Spleen (tissue), 11 donors: ENCODE measurements at regions not wholly inside any gene's neighbourhood (a gene's known extent, or its start where the extent isn't known, plus 50 kb on each side); places are given as distances from the start of the nearest gene placed in this dataset.

Experiments
- DNase-seq: peaks from one replicate; pipeline ENCODE4 v3.0.0-alpha.2; 2020
- H3K27ac ChIP-seq, 8 donors: fragments of 200-600 bp; sonication (generic) in 7 of 8; 1 replicate in 4 of 8; 2 replicates in 4 of 8; pipeline versions ENCODE4 v1.5.0 to v1.8.0; 2016 to 2021; ENCODE audit warnings: inconsistent platforms in 4 of 8, mild to moderate bottlenecking in 4 of 8, moderate library complexity in 1 of 8
- H3K27me3 ChIP-seq, 7 donors: fragments of 200-600 bp; sonication (generic) in 6 of 7; replicated peaks in 1 of 7; 1 replicate in 4 of 7; 2 replicates in 3 of 7; pipeline versions ENCODE4 v1.5.0 to v1.8.0; 2016 to 2021; ENCODE audit warnings: inconsistent platforms in 3 of 7, mild to moderate bottlenecking in 1 of 7
- H3K36me3 ChIP-seq, 6 donors: fragments of 200-600 bp; sonication (generic) in 5 of 6; 1 replicate in 4 of 6; 2 replicates in 2 of 6; pipeline versions ENCODE4 v1.5.0 to v1.8.0; 2016 to 2021; ENCODE audit warnings: inconsistent platforms in 2 of 6
- H3K4me1 ChIP-seq, 6 donors: fragments of 200-600 bp; sonication (generic) in 5 of 6; 1 replicate in 3 of 6; 2 replicates in 3 of 6; pipeline versions ENCODE4 v1.5.0 to v1.8.0; 2016 to 2021; ENCODE audit warnings: inconsistent platforms in 3 of 6
- H3K4me3 ChIP-seq, 8 donors: fragments of 200-600 bp; sonication (generic) in 7 of 8; 1 replicate in 4 of 8; 2 replicates in 4 of 8; pipeline versions ENCODE4 v1.5.0 to v1.8.0; 2016 to 2021; ENCODE audit warnings: inconsistent platforms in 4 of 8, mild to moderate bottlenecking in 4 of 8, moderate library complexity in 2 of 8
- H3K9me3 ChIP-seq, 8 donors: fragments of 200-600 bp; sonication (generic) in 7 of 8; 1 replicate in 4 of 8; 2 replicates in 4 of 8; pipeline versions ENCODE4 v1.5.0 to v1.8.0; 2016 to 2021; ENCODE audit warnings: inconsistent platforms in 4 of 8
- CTCF ChIP-seq, 11 experiments: fragments of 200-600 bp in 7 of 11; fragments of 450-650 bp in 4 of 11; sonication (generic) in 4 of 11; IDR thresholded peaks in 8 of 11; conservative IDR thresholded peaks in 3 of 11; 1 replicate in 7 of 11; 2 replicates in 4 of 11; pipeline versions ENCODE4 v1.4.0 to v1.8.0; 2016 to 2021; ENCODE audit warnings: antibody characterized with exemption in 11 of 11, inconsistent platforms in 4 of 11, mild to moderate bottlenecking in 1 of 11
- POLR2A ChIP-seq, 3 donors: fragments of 450-650 bp; IDR thresholded peaks; one replicate each; pipeline ENCODE4 v1.5.1; 2017; ENCODE audit warnings: antibody characterized with exemption in 3 of 3, mild to moderate bottlenecking in 1 of 3
- POLR2AphosphoS5 ChIP-seq, 3 donors: sonication (generic); formaldehyde crosslinking; IDR thresholded peaks; one replicate each; pipeline ENCODE4 v1.5.1; 2017; ENCODE audit warnings: antibody characterized with exemption in 3 of 3
- WGBS, 5 donors: extraction: QIAGEN DNeasy Blood & Tissue Kit in 3 of 5; methylation state at CpG; one replicate each; pipeline versions ENCODE4 v1.1.5 to v1.1.7; 2013 to 2018; 5-methylcytosine and 5-hydroxymethylcytosine counted together
- intact Hi-C: fragments of 100-400 bp; cut with DNase I; formaldehyde crosslinking; loops from one replicate; pipeline ENCODE4 v1.15.0; 2023; ENCODE audit warnings: low total_unique reads
- donor health status: healthy with polysubstance abuse.
- donor health status: DM: no; HTN: no; CAD: no; lungs with moderate emphysema.
- donor health status: DM: no; HTN: no; CAD: no.
- donor health status: Bipolar disorder and iron deficiency.
- donor health status: healthy.
- donor health status: DM: no; HTN: no; CAD: no.
- donor health status: DM: yes; HTN: yes; CAD: no.

- Histone ChIP-seq H3K9me3 (peaks cover 0 to 5% (median 0%) of the 10 kb centered on the region in 8 donors), H3K27me3 (no peaks in the 10 kb centered on the region), H3K27ac (no peak overlapping the region), H3K4me1 (no peaks in the 10 kb centered on the region), H3K36me3 (no peaks in the 10 kb centered on the region), H3K4me3 (no peak overlapping the region)
- WGBS, 5 donors: 26 to 44% (median 35%) methylated on average over 3 of the region's 3 CpGs
- TF ChIP-seq POLR2AphosphoS5 (IDR thresholded peaks at IDR 0.05): no peak
- no peak for TF ChIP-seq POLR2A (IDR thresholded peaks at IDR 0.05)
- TF ChIP-seq CTCF (IDR thresholded peaks at IDR 0.05 in 8 of 11, conservative IDR thresholded peaks at IDR 0.05 in 3 of 11): no peak
- no peak for DNase-seq
- intact Hi-C loops: no loop called here
These were observed 1304.4 kb upstream of the PCDH7 start for GRCh38 chr4:29415771-29416170.

- Histone ChIP-seq H3K4me3 (no peak overlapping the region), H3K27me3 (no peaks in the 10 kb centered on the region)
These were observed 1296.1 kb upstream of the PCDH7 start for GRCh38 chr4:29423836-29424721.

GRCh38 chr4:29453303-29453820 lies 1266.8 kb upstream of the PCDH7 start:
- intact Hi-C loops: no loop called here
- Histone ChIP-seq H3K27me3 (no peaks in the 10 kb centered on the region), H3K27ac (no peak overlapping the region), H3K9me3 (peaks cover 0 to 5% (median 2%) of the 10 kb centered on the region in 8 donors), H3K4me3 (no peak overlapping the region), H3K36me3 (no peaks in the 10 kb centered on the region), H3K4me1 (no peaks in the 10 kb centered on the region)
- WGBS, 5 donors: 62 to 74% (median 67%) methylated on average over 5 of the region's 5 CpGs
- DNase-seq: no peak
- no peak for TF ChIP-seq POLR2AphosphoS5 (IDR thresholded peaks at IDR 0.05)
- TF ChIP-seq POLR2A (IDR thresholded peaks at IDR 0.05): no peak
- no peak for TF ChIP-seq CTCF (IDR thresholded peaks at IDR 0.05 in 8 of 11, conservative IDR thresholded peaks at IDR 0.05 in 3 of 11)

More at GRCh38 chr4:29423836-29424721, 1296.1 kb upstream of the PCDH7 start:
- H3K9me3 ChIP-seq: peaks cover 0 to 5% (median 0%) of the 10 kb centered on the region in 8 donors
- intact Hi-C loops: no loop called here
- H3K36me3 ChIP-seq: no peaks in the 10 kb centered on the region
- TF ChIP-seq CTCF (IDR thresholded peaks at IDR 0.05 in 8 of 11, conservative IDR thresholded peaks at IDR 0.05 in 3 of 11) (no peak), POLR2A (IDR thresholded peaks at IDR 0.05) (no peak), POLR2AphosphoS5 (IDR thresholded peaks at IDR 0.05) (no peak)
- WGBS, 5 donors: 67 to 84% (median 83%) methylated on average over 7 of the region's 7 CpGs
- H3K27ac ChIP-seq: no peak overlapping the region
- no peak for DNase-seq
- no peaks in the 10 kb centered on the region for H3K4me1 ChIP-seq

- intact Hi-C loops: no loop called here
- Histone ChIP-seq H3K36me3 (no peaks in the 10 kb centered on the region), H3K27me3 (no peaks in the 10 kb centered on the region), H3K4me1 (no peaks in the 10 kb centered on the region), H3K4me3 (no peak overlapping the region), H3K9me3 (peaks cover 0 to 18% (median 4%) of the 10 kb centered on the region in 8 donors), H3K27ac (no peak overlapping the region)
- DNase-seq: no peak
- TF ChIP-seq POLR2A (IDR thresholded peaks at IDR 0.05) (no peak), CTCF (IDR thresholded peaks at IDR 0.05 in 8 of 11, conservative IDR thresholded peaks at IDR 0.05 in 3 of 11) (no peak), POLR2AphosphoS5 (IDR thresholded peaks at IDR 0.05) (no peak)
- WGBS, 5 donors: 65 to 89% (median 79%) methylated on average over 3 of the region's 3 CpGs
These were observed 1260.2 kb upstream of the PCDH7 start for GRCh38 chr4:29459926-29460325.
